Neural cell (in vitro differentiated cells): ENCODE measurements at regions not wholly inside any gene's neighbourhood (a gene's known extent, or its start where the extent isn't known, plus 50 kb on each side); places are given as distances from the start of the nearest gene placed in this dataset.

Experiments
- H2AFZ ChIP-seq: fragments of 200-600, 300-800 bp; sonication (generic), shearing (Covaris generic); 2 replicates; pipeline ENCODE4 v1.6.0; 2014; ENCODE audit warnings: low read depth, mild to moderate bottlenecking, antibody characterized with exemption, low read length, moderate library complexity
- H3F3A ChIP-seq: fragments of 200-600 bp; shearing (Covaris generic); 2 replicates; pipeline ENCODE4 v1.6.1; 2016; ENCODE audit warnings: mild to moderate bottlenecking, moderate library complexity, mixed read lengths, antibody characterized with exemption, low read length; ENCODE audit not compliant: insufficient read depth, poor library complexity, severe bottlenecking
- H3K27ac ChIP-seq: fragments of 200-600, 300-800 bp; sonication (generic), shearing (Covaris generic); 2 replicates; pipeline ENCODE4 v1.5.1; 2014; ENCODE audit warnings: mild to moderate bottlenecking, low read length, moderate library complexity
- H3K27me3 ChIP-seq: fragments of 300-800, 200-600 bp; sonication (generic), shearing (Covaris generic); 2 replicates; pipeline ENCODE4 v1.6.0; 2014; ENCODE audit warnings: mild to moderate bottlenecking, low read depth, low read length, moderate library complexity; ENCODE audit not compliant: insufficient read depth
- H3K36me3 ChIP-seq: fragments of 300-800, 200-600 bp; sonication (generic), shearing (Covaris generic); 2 replicates; pipeline ENCODE4 v1.5.1; 2014; ENCODE audit warnings: mild to moderate bottlenecking, antibody characterized with exemption, low read length, moderate library complexity; ENCODE audit not compliant: insufficient read depth
- H3K4me2 ChIP-seq: fragments of 300-800, 200-600 bp; sonication (generic), shearing (Covaris generic); 2 replicates; pipeline ENCODE4 v1.6.0; 2014; ENCODE audit warnings: mild to moderate bottlenecking, low read length
- H3K4me3 ChIP-seq: fragments of 300-800, 200-600 bp; sonication (generic), shearing (Covaris generic); 2 replicates; pipeline ENCODE4 v1.5.1; 2014; ENCODE audit warnings: mild to moderate bottlenecking, low read length, moderate library complexity
- H3K79me2 ChIP-seq: fragments of 200-600 bp; shearing (Covaris generic); replicated peaks from 2 replicates; pipeline ENCODE4 v1.6.0; 2014; ENCODE audit warnings: mild to moderate bottlenecking, low read length, moderate library complexity; ENCODE audit not compliant: insufficient read depth
- H3K9ac ChIP-seq: fragments of 300-800, 200-600 bp; sonication (generic), shearing (Covaris generic); 2 replicates; pipeline ENCODE4 v1.6.1; 2016; ENCODE audit warnings: mild to moderate bottlenecking, low read length, mixed read lengths
- H3K9me2 ChIP-seq: fragments of 200-600 bp; shearing (Covaris generic); 2 replicates; pipeline ENCODE4 v1.6.1; 2016; ENCODE audit warnings: mild to moderate bottlenecking, low read length, mixed read lengths; ENCODE audit not compliant: insufficient read depth
- H3K9me3 ChIP-seq: fragments of 200-600, 300-800 bp; sonication (generic), shearing (Covaris generic); 2 replicates; pipeline ENCODE4 v1.6.1; 2016; ENCODE audit warnings: mild to moderate bottlenecking, mixed run types, low read length, moderate library complexity, mixed read lengths
- H4K20me1 ChIP-seq: fragments of 200-600 bp; shearing (Covaris generic); 2 replicates; pipeline ENCODE4 v1.6.1; 2016; ENCODE audit warnings: mild to moderate bottlenecking, mixed run types; ENCODE audit not compliant: insufficient read depth
- EP300 ChIP-seq: fragments of 450-650 bp; conservative IDR thresholded peaks from 2 replicates; pipeline ENCODE4 v1.6.1; 2014; ENCODE audit warnings: antibody characterized with exemption, mild to moderate bottlenecking, moderate library complexity; ENCODE audit not compliant: poor library complexity, severe bottlenecking
- EZH2 ChIP-seq: fragments of 200-600, 300-800 bp; shearing (Covaris generic), sonication (generic); IDR thresholded peaks from 2 replicates; pipeline ENCODE4 v1.6.1; 2014; ENCODE audit warnings: antibody characterized with exemption, low read length, borderline replicate concordance, mild to moderate bottlenecking; ENCODE audit not compliant: insufficient read depth, poor library complexity, severe bottlenecking
- MXI1 ChIP-seq: fragments of 450-650 bp; conservative IDR thresholded peaks from 2 replicates; pipeline ENCODE4 v1.6.1; 2014; ENCODE audit warnings: antibody characterized with exemption, mild to moderate bottlenecking; ENCODE audit not compliant: poor library complexity, severe bottlenecking
- POLR2AphosphoS5 ChIP-seq: IDR thresholded peaks from 2 replicates; pipeline ENCODE4 v1.6.1; 2012
- RAD21 ChIP-seq: fragments of 450-650 bp; conservative IDR thresholded peaks from 2 replicates; pipeline ENCODE4 v1.6.1; 2014; ENCODE audit warnings: antibody characterized with exemption, mild to moderate bottlenecking, moderate library complexity
- SMC3 ChIP-seq: fragments of 450-650 bp; conservative IDR thresholded peaks from 2 replicates; pipeline ENCODE4 v1.6.1; 2014; ENCODE audit warnings: antibody characterized with exemption, mild to moderate bottlenecking, moderate library complexity; ENCODE audit not compliant: poor library complexity
- TAF1 ChIP-seq: IDR thresholded peaks from 2 replicates; pipeline ENCODE4 v1.6.1; 2012; ENCODE audit warnings: low read depth
- TF ChIP-seq, protein P1 (sequence below): IDR thresholded peaks from 2 replicates; pipeline ENCODE4 v1.6.1; 2012; ENCODE audit warnings: borderline replicate concordance
- TF ChIP-seq, protein P2 (sequence below): fragments of 450-650 bp; IDR thresholded peaks from 2 replicates; pipeline ENCODE4 v1.5.1; 2014; ENCODE audit warnings: antibody characterized with exemption, mild to moderate bottlenecking, moderate library complexity; ENCODE audit not compliant: poor library complexity, severe bottlenecking

DNA sequence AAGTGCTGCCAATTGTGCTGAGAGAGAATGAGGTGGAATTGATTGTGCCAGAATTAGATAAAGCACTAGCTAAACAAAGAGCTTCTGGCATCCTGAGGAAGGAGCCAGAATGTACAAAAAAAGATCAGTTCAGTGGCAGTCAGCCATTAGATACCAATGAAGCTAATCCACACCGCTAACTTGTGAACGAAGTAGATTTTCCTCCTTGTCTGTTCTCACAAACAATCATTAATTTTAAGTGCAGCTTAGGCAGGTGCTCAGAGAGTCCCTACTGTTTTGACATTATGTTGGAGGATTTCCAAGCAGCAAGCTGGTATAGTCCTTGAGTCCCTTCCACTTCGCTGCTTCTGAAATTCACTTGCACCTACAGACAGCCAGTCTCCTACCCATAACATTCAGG is 617.4 kb downstream of the CENPC start:
- H3K4me3 ChIP-seq, result peak overlapping the region; percentile 41
- no peaks in the 10 kb centered on the region for H3K9me3 ChIP-seq
- no peaks in the 10 kb centered on the region for H3K79me2 ChIP-seq
- H2AFZ ChIP-seq, result peak overlapping the region; percentile 7
- no peaks in the 10 kb centered on the region for H3K27me3 ChIP-seq
- peak overlapping the region; percentile 23 for H3K4me2 ChIP-seq
- TF ChIP-seq EZH2 (no peak), EP300 (no peak), RAD21 (peak; percentile 23), POLR2AphosphoS5 (peak; percentile 87)
- TF ChIP-seq, protein P1, sequence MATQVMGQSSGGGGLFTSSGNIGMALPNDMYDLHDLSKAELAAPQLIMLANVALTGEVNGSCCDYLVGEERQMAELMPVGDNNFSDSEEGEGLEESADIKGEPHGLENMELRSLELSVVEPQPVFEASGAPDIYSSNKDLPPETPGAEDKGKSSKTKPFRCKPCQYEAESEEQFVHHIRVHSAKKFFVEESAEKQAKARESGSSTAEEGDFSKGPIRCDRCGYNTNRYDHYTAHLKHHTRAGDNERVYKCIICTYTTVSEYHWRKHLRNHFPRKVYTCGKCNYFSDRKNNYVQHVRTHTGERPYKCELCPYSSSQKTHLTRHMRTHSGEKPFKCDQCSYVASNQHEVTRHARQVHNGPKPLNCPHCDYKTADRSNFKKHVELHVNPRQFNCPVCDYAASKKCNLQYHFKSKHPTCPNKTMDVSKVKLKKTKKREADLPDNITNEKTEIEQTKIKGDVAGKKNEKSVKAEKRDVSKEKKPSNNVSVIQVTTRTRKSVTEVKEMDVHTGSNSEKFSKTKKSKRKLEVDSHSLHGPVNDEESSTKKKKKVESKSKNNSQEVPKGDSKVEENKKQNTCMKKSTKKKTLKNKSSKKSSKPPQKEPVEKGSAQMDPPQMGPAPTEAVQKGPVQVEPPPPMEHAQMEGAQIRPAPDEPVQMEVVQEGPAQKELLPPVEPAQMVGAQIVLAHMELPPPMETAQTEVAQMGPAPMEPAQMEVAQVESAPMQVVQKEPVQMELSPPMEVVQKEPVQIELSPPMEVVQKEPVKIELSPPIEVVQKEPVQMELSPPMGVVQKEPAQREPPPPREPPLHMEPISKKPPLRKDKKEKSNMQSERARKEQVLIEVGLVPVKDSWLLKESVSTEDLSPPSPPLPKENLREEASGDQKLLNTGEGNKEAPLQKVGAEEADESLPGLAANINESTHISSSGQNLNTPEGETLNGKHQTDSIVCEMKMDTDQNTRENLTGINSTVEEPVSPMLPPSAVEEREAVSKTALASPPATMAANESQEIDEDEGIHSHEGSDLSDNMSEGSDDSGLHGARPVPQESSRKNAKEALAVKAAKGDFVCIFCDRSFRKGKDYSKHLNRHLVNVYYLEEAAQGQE, result peak; percentile 33
- TF ChIP-seq, protein P2, sequence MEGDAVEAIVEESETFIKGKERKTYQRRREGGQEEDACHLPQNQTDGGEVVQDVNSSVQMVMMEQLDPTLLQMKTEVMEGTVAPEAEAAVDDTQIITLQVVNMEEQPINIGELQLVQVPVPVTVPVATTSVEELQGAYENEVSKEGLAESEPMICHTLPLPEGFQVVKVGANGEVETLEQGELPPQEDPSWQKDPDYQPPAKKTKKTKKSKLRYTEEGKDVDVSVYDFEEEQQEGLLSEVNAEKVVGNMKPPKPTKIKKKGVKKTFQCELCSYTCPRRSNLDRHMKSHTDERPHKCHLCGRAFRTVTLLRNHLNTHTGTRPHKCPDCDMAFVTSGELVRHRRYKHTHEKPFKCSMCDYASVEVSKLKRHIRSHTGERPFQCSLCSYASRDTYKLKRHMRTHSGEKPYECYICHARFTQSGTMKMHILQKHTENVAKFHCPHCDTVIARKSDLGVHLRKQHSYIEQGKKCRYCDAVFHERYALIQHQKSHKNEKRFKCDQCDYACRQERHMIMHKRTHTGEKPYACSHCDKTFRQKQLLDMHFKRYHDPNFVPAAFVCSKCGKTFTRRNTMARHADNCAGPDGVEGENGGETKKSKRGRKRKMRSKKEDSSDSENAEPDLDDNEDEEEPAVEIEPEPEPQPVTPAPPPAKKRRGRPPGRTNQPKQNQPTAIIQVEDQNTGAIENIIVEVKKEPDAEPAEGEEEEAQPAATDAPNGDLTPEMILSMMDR, result no peak
- H4K20me1 ChIP-seq, result no peaks in the 10 kb centered on the region
- peak overlapping the region; percentile 58 for H3K27ac ChIP-seq
- peak overlapping the region; percentile 6 for H3K9ac ChIP-seq
- no peaks in the 10 kb centered on the region for H3K9me2 ChIP-seq
- no peaks in the 10 kb centered on the region for H3K36me3 ChIP-seq
- H3F3A ChIP-seq, result no peaks in the 10 kb centered on the region

DNA sequence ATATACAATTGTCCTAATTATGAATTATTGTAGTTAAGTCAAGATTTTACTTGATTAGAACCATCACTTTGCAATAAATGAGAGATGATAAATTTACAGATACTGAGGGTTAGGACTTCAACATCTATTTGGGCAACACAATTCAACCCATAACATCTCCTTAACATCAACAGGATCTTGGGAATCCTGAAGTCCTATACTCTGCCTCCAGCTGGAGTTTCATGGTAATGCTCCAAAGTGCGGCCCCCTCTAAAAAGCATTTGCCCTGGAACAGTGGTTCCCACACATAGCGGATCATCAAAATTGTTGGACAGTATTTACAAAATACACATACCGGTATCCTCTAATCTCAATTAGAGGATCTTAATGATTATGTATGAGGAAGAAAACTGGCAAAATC is 618.6 kb downstream of the CENPC start:
- H4K20me1 ChIP-seq, result no peaks in the 10 kb centered on the region
- no peak overlapping the region for H3K9ac ChIP-seq
- no peak for TF ChIP-seq MXI1
- TF ChIP-seq EP300, result no peak
- TF ChIP-seq POLR2AphosphoS5, result no peak
- TF ChIP-seq, protein P2, result no peak
- no peak for TF ChIP-seq TAF1
- TF ChIP-seq SMC3, result no peak
- no peak for TF ChIP-seq EZH2
- TF ChIP-seq, protein P1, result no peak
- TF ChIP-seq RAD21, result no peak
- H3F3A ChIP-seq, result no peaks in the 10 kb centered on the region
- H3K4me3 ChIP-seq, result no peak overlapping the region
- no peaks in the 10 kb centered on the region for H3K36me3 ChIP-seq
- no peaks in the 10 kb centered on the region for H3K9me2 ChIP-seq
- H3K79me2 ChIP-seq, result no peaks in the 10 kb centered on the region
- H3K9me3 ChIP-seq, result no peaks in the 10 kb centered on the region
- no peak overlapping the region for H3K4me2 ChIP-seq
- no peaks in the 10 kb centered on the region for H3K27me3 ChIP-seq
- H3K27ac ChIP-seq, result no peak overlapping the region
- H2AFZ ChIP-seq, result no peak overlapping the region
